Fibroblast of lung (primary cell): ENCODE measurements at regions not wholly inside any gene's neighbourhood (a gene's known extent, or its start where the extent isn't known, plus 50 kb on each side); places are given as distances from the start of the nearest gene placed in this dataset.

Experiments used
- EZH2 ChIP-seq: IDR thresholded peaks from 2 replicates; pipeline ENCODE4 v1.5.1; 2012; ENCODE audit warnings: low read length, control low read depth, mild to moderate bottlenecking; ENCODE audit errors: missing control alignments
- TF ChIP-seq, protein P1 (sequence below), 2 donors: IDR thresholded peaks in 1 of 2; conservative IDR thresholded peaks in 1 of 2; 1 replicate in 1 of 2; 2 replicates in 1 of 2; pipeline ENCODE4 v1.5.1; 2011 to 2012; ENCODE audit warnings: low read length in 2 of 2, control low read depth in 1 of 2, inconsistent platforms in 1 of 2, low read depth in 1 of 2, mild to moderate bottlenecking in 1 of 2

DNA sequence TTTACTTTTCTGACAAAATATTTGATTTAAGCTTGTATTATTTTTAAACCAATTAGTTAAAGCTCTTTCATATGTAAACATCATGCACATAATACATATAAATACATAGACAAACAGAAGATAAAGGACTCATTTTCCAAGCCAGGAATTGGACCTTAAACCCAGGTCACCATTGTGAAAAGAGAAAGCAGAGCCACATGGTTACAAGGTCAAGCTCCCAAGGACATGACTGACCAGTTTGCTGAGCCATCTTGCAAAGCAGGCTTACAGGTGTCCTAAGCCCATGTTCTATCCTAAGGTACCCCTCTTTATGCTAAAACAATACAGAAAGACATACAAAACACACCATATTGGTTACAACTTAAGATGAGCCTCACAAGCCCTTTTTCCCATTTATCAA lies 50.5 kb upstream of the DNAJC19 start:
- TF ChIP-seq, protein P1, sequence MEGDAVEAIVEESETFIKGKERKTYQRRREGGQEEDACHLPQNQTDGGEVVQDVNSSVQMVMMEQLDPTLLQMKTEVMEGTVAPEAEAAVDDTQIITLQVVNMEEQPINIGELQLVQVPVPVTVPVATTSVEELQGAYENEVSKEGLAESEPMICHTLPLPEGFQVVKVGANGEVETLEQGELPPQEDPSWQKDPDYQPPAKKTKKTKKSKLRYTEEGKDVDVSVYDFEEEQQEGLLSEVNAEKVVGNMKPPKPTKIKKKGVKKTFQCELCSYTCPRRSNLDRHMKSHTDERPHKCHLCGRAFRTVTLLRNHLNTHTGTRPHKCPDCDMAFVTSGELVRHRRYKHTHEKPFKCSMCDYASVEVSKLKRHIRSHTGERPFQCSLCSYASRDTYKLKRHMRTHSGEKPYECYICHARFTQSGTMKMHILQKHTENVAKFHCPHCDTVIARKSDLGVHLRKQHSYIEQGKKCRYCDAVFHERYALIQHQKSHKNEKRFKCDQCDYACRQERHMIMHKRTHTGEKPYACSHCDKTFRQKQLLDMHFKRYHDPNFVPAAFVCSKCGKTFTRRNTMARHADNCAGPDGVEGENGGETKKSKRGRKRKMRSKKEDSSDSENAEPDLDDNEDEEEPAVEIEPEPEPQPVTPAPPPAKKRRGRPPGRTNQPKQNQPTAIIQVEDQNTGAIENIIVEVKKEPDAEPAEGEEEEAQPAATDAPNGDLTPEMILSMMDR (conservative IDR thresholded peaks at IDR 0.05 in 1 of 2, IDR thresholded peaks at IDR 0.05 in 1 of 2; ENCODE audit: low read depth in 1 of 2, low read length in 2 of 2) = no peak
- no peak for TF ChIP-seq EZH2
